ENCODE measurements at regions not wholly inside any gene's neighbourhood (a gene's known extent, or its start where the extent isn't known, plus 50 kb on each side); places are given as distances from the start of the nearest gene placed in this dataset.

GRCh38 chr9:80059979-80060378, 488.2 kb downstream of the TLE4 start:
- Histone ChIP-seq H4K8ac (replicated peaks; ENCODE audit: insufficient read length, low read depth, low read length) (no peak overlapping the region), H3K79me1 (ENCODE audit: insufficient read depth, low read depth, low read length, poor library complexity, severe bottlenecking) (no peaks in the 10 kb centered on the region), H3K27me3 (ENCODE audit: insufficient read depth, low read length) (no peaks in the 10 kb centered on the region), H4K5ac (ENCODE audit: insufficient read length, low read depth, low read length) (no peak overlapping the region), H2BK120ac (ENCODE audit: low read depth, low read length, poor library complexity, severe bottlenecking) (no peak overlapping the region), H3K23me2 (ENCODE audit: insufficient read length, low read depth, low read length, poor library complexity, severe bottlenecking) (no peaks in the 10 kb centered on the region), H2BK15ac (ENCODE audit: low read depth, low read length) (no peak overlapping the region), H3T11ph (ENCODE audit: low read length) (no peak overlapping the region), H3K4ac (ENCODE audit: low read depth, low read length) (no peak overlapping the region), H3K27ac (ENCODE audit: insufficient read length, low read depth, low read length) (no peak overlapping the region), H3K9ac (ENCODE audit: extremely low read depth, insufficient read length, low read length) (no peak overlapping the region), H3K56ac (ENCODE audit: insufficient read length, low read depth, low read length) (no peak overlapping the region), H3K18ac (ENCODE audit: insufficient read length, low read depth, low read length) (no peak overlapping the region), H2BK20ac (ENCODE audit: low read depth, low read length, poor library complexity, severe bottlenecking) (no peak overlapping the region), H3K23ac (ENCODE audit: insufficient read length, low read depth, low read length) (no peak overlapping the region), H4K91ac (ENCODE audit: insufficient read length, low read depth, low read length) (no peak overlapping the region), H3K4me1 (ENCODE audit: insufficient read depth, low read length) (no peaks in the 10 kb centered on the region), H2AFZ (ENCODE audit: low read length) (no peak overlapping the region), H3K9me3 (ENCODE audit: control insufficient read depth, low read depth, low read length) (no peaks in the 10 kb centered on the region), H2BK12ac (ENCODE audit: insufficient read length, low read depth, low read length) (no peak overlapping the region), H2BK5ac (ENCODE audit: insufficient read length, low read length) (no peak overlapping the region), H4K20me1 (ENCODE audit: control insufficient read depth, insufficient read depth, insufficient read length) (no peaks in the 10 kb centered on the region), H3K79me2 (ENCODE audit: insufficient read depth, low read length) (no peaks in the 10 kb centered on the region), H3K14ac (ENCODE audit: insufficient read depth, low read length) (no peak overlapping the region), H3K4me2 (ENCODE audit: insufficient read depth, insufficient read length, low read length) (no peak overlapping the region), H2AK5ac (ENCODE audit: insufficient read length, low read length) (no peak overlapping the region)
- Mint-ChIP-seq H3K9me3 (peaks cover 6 to 8% of the 10 kb centered on the region in 2 experiments), H3K4me3 (no peak overlapping the region), H3K4me1 (peaks cover 5 to 11% of the 10 kb centered on the region in 2 experiments), H3K36me3 (ENCODE audit: insufficient read depth in 1 of 3, low read depth in 3 of 3) (peaks cover 0 to 8% (median 2%) of the 10 kb centered on the region in 3 experiments; a peak in 3 of 7 replicates), H3K27ac (no peak overlapping the region), H3K27me3 (ENCODE audit: low read depth) (no peaks in the 10 kb centered on the region)
- no CpG with 5 or more reads among the region's 5 CpGs for WGBS (ENCODE audit: extremely low coverage, insufficient read length, low lambda C conversion rate)
- no peak for DNase-seq
- TF ChIP-seq, protein P1, sequence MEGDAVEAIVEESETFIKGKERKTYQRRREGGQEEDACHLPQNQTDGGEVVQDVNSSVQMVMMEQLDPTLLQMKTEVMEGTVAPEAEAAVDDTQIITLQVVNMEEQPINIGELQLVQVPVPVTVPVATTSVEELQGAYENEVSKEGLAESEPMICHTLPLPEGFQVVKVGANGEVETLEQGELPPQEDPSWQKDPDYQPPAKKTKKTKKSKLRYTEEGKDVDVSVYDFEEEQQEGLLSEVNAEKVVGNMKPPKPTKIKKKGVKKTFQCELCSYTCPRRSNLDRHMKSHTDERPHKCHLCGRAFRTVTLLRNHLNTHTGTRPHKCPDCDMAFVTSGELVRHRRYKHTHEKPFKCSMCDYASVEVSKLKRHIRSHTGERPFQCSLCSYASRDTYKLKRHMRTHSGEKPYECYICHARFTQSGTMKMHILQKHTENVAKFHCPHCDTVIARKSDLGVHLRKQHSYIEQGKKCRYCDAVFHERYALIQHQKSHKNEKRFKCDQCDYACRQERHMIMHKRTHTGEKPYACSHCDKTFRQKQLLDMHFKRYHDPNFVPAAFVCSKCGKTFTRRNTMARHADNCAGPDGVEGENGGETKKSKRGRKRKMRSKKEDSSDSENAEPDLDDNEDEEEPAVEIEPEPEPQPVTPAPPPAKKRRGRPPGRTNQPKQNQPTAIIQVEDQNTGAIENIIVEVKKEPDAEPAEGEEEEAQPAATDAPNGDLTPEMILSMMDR (conservative IDR thresholded peaks at IDR 0.05), result no peak

Measured in H9 (cell line).